GM20000 (cell line): ENCODE measurements at regions not wholly inside any gene's neighbourhood (a gene's known extent, or its start where the extent isn't known, plus 50 kb on each side); places are given as distances from the start of the nearest gene placed in this dataset.
"Not testable (repeated sequence)": the region's sequence is repeated elsewhere in the genome, so short reads cannot be mapped to it uniquely, and the experiment has no call there.

Experiments
- DNase-seq: peaks from one replicate; pipeline ENCODE4 v3.0.0; 2012; ENCODE audit warnings: low spot score
- CTCF ChIP-seq: IDR thresholded peaks from 2 replicates; pipeline ENCODE4 v1.5.1; 2012; ENCODE audit warnings: mild to moderate bottlenecking, control low read depth; ENCODE audit errors: extremely low read depth, missing control alignments

- no peak for DNase-seq
- TF ChIP-seq CTCF: no peak
These were observed 159.4 kb downstream of the SIM1 start for GRCh38 chr6:100305209-100305869.

GRCh38 chr6:100304575-100304974 lies 160.1 kb downstream of the SIM1 start:
- no peak for DNase-seq
- TF ChIP-seq CTCF: no peak

GRCh38 chr6:100301731-100302130 lies 163.0 kb downstream of the SIM1 start:
- TF ChIP-seq CTCF: no peak
- DNase-seq: no peak

- TF ChIP-seq CTCF: no peak
- DNase-seq: no peak
These were observed 164.4 kb downstream of the SIM1 start for GRCh38 chr6:100300221-100300736.

GRCh38 chr6:100296810-100297544 lies 167.7 kb downstream of the SIM1 start:
- no peak for DNase-seq
- no peak for TF ChIP-seq CTCF

- DNase-seq: not testable (repeated sequence)
These were observed 169.5 kb downstream of the SIM1 start for GRCh38 chr6:100295172-100295571.

GRCh38 chr6:100289285-100289684 lies 175.4 kb downstream of the SIM1 start:
- TF ChIP-seq CTCF: no peak
- DNase-seq: no peak
